Neuronal stem cell (in vitro differentiated cells): ENCODE measurements at regions not wholly inside any gene's neighbourhood (a gene's known extent, or its start where the extent isn't known, plus 50 kb on each side); places are given as distances from the start of the nearest gene placed in this dataset.

ENCODE experiments used
- DNase-seq: peaks from one replicate; pipeline ENCODE4 v3.0.0-alpha.2; 2013; ENCODE audit warnings: low spot score
- H2AFZ ChIP-seq: one replicate; pipeline ENCODE4 v1.6.1; 2013; ENCODE audit warnings: mild to moderate bottlenecking, low read length, inconsistent platforms
- H2AK5ac ChIP-seq: 2 replicates; pipeline ENCODE4 v1.6.1; 2013; ENCODE audit warnings: low read depth, mild to moderate bottlenecking, inconsistent platforms, low read length, moderate library complexity, mixed read lengths
- H2BK120ac ChIP-seq: 2 replicates; pipeline ENCODE4 v1.6.1; 2013; ENCODE audit warnings: low read depth, mild to moderate bottlenecking, inconsistent platforms, low read length, moderate library complexity, mixed read lengths
- H2BK12ac ChIP-seq: one replicate; pipeline ENCODE4 v1.6.1; 2013; ENCODE audit warnings: low read length, inconsistent platforms
- H2BK15ac ChIP-seq: 2 replicates; pipeline ENCODE4 v1.6.1; 2013; ENCODE audit warnings: mild to moderate bottlenecking, low read length, inconsistent platforms, mixed read lengths
- H2BK5ac ChIP-seq: one replicate; pipeline ENCODE4 v1.6.1; 2013; ENCODE audit warnings: inconsistent platforms, mild to moderate bottlenecking, low read length, moderate library complexity
- H3K14ac ChIP-seq: one replicate; pipeline ENCODE4 v1.6.1; 2013; ENCODE audit warnings: low read length, inconsistent platforms
- H3K18ac ChIP-seq: 2 replicates; pipeline ENCODE4 v1.6.1; 2013; ENCODE audit warnings: low read length, inconsistent platforms
- H3K23ac ChIP-seq: 2 replicates; pipeline ENCODE4 v1.6.1; 2013; ENCODE audit warnings: low read depth, mild to moderate bottlenecking, mixed read lengths, low read length, inconsistent platforms; ENCODE audit not compliant: poor library complexity
- H3K27ac ChIP-seq: replicated peaks from 3 replicates; pipeline ENCODE4 v1.5.1; 2013; ENCODE audit warnings: low read length, inconsistent platforms
- H3K27me3 ChIP-seq, 3 experiments: 2 replicates each; pipeline ENCODE4 v1.6.1; 2013; ENCODE audit warnings: low read length in 3 of 3, mild to moderate bottlenecking in 2 of 3, inconsistent platforms in 1 of 3, low read depth in 1 of 3, mixed read lengths in 1 of 3, moderate library complexity in 1 of 3; ENCODE audit not compliant: control insufficient read depth in 3 of 3, insufficient read depth in 3 of 3
- H3K36me3 ChIP-seq, 2 donors: replicated peaks in 1 of 2; 2 replicates each; pipeline ENCODE4 v1.6.1; 2013; ENCODE audit warnings: low read length in 2 of 2; ENCODE audit not compliant: control insufficient read depth in 2 of 2, insufficient read depth in 2 of 2
- H3K4ac ChIP-seq: 2 replicates; pipeline ENCODE4 v1.6.1; 2013; ENCODE audit warnings: inconsistent platforms, mild to moderate bottlenecking, low read length, moderate library complexity
- H3K4me1 ChIP-seq, 2 donors: 1 replicate in 1 of 2; 2 replicates in 1 of 2; pipeline ENCODE4 v1.6.1; 2013; ENCODE audit warnings: low read length in 2 of 2, low read depth in 1 of 2; ENCODE audit not compliant: control insufficient read depth in 2 of 2, insufficient read depth in 1 of 2
- H3K4me2 ChIP-seq: one replicate; pipeline ENCODE4 v1.6.1; 2013; ENCODE audit warnings: mild to moderate bottlenecking, low read length, inconsistent platforms; ENCODE audit not compliant: insufficient read depth, poor library complexity, severe bottlenecking
- H3K4me3 ChIP-seq, 2 donors: 2 replicates each; pipeline ENCODE4 v1.5.1; 2013; ENCODE audit warnings: low read length in 2 of 2, mild to moderate bottlenecking in 2 of 2, inconsistent platforms in 1 of 2, moderate library complexity in 1 of 2
- H3K79me1 ChIP-seq: one replicate; pipeline ENCODE4 v1.6.1; 2013; ENCODE audit warnings: low read depth, mild to moderate bottlenecking, inconsistent platforms, low read length, moderate library complexity
- H3K9ac ChIP-seq: one replicate; pipeline ENCODE4 v1.6.1; 2013; ENCODE audit warnings: mild to moderate bottlenecking, low read depth, low read length, inconsistent platforms; ENCODE audit not compliant: poor library complexity
- H3K9me3 ChIP-seq, 2 donors: replicated peaks in 1 of 2; 2 replicates each; pipeline versions ENCODE3 to v1.6.1; 2013; ENCODE audit warnings: low read length in 2 of 2, mild to moderate bottlenecking in 2 of 2, inconsistent platforms in 1 of 2, low read depth in 1 of 2, mixed read lengths in 1 of 2, moderate library complexity in 1 of 2; ENCODE audit not compliant: control insufficient read depth in 2 of 2, insufficient read depth in 1 of 2
- H4K8ac ChIP-seq: one replicate; pipeline ENCODE4 v1.6.1; 2013; ENCODE audit warnings: low read depth, mild to moderate bottlenecking, inconsistent platforms, low read length, moderate library complexity
- H4K91ac ChIP-seq: one replicate; pipeline ENCODE4 v1.6.1; 2013; ENCODE audit warnings: low read length, low read depth, mild to moderate bottlenecking, inconsistent platforms; ENCODE audit not compliant: poor library complexity
- WGBS, 2 donors: extraction: QIAGEN DNeasy Blood & Tissue Kit; methylation state at CpG; one replicate each; pipeline ENCODE4 v1.1.7; 2013; ENCODE audit warnings: missing lambda C conversion rate in 2 of 2, mixed read lengths in 1 of 2; ENCODE audit not compliant: insufficient read length in 2 of 2, insufficient replicate concordance in 1 of 2; ENCODE audit errors: extremely low coverage in 2 of 2; 5-methylcytosine and 5-hydroxymethylcytosine counted together

DNA sequence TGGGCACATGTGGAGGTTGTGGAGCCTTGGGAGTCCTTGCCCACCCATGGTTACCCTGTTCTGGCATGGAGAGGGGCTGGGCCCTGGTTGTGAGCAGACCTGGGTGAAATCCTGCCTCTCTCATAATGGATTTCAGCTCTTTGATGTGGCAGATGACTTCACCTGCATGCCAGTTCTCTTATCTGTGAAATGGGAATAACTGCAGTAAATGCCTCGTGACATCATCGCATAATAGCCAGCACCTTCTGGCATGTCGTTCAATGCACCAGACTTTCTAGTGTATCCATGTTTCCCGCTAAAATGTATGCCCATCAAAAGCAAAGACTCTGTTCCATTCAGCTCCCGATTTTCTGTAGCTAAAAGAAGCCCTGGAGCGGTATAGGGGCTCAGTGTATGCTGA lies 197.6 kb downstream of the MAF start:
- Histone ChIP-seq H2BK5ac (no peak overlapping the region), H3K27me3 (no peaks in the 10 kb centered on the region), H2AK5ac (no peak overlapping the region), H3K4me3 (no peak overlapping the region), H4K91ac (no peak overlapping the region), H3K27ac (no peak overlapping the region), H2BK12ac (no peak overlapping the region), H3K79me1 (no peaks in the 10 kb centered on the region), H3K4ac (no peak overlapping the region), H3K36me3 (no peaks in the 10 kb centered on the region), H3K4me1 (peaks cover 3 to 4% of the 10 kb centered on the region in 2 donors), H2BK15ac (no peak overlapping the region), H3K18ac (no peak overlapping the region), H3K14ac (peak overlapping the region; percentile 9), H3K9ac (no peak overlapping the region), H3K9me3 (peaks cover 2 to 6% of the 10 kb centered on the region in 2 donors), H2BK120ac (no peak overlapping the region), H2AFZ (no peak overlapping the region), H3K4me2 (no peak overlapping the region), H3K23ac (no peak overlapping the region), H4K8ac (no peak overlapping the region)
- DNase-seq, result no peak
- WGBS, 2 donors, result no CpG with 5 or more reads among the region's 6 CpGs

- WGBS, 2 donors, result no CpG with 5 or more reads among the region's 5 CpGs
- H2AFZ ChIP-seq, result no peak overlapping the region
- no peaks in the 10 kb centered on the region for H3K36me3 ChIP-seq
- H3K4me3 ChIP-seq, result no peak overlapping the region
- no peak overlapping the region for H2BK12ac ChIP-seq
- H3K4me1 ChIP-seq, result no peaks in the 10 kb centered on the region
- H3K4me2 ChIP-seq, result no peak overlapping the region
- H2BK15ac ChIP-seq, result no peak overlapping the region
- peak overlapping the region; percentile 21 for H3K9ac ChIP-seq
- H3K23ac ChIP-seq, result no peak overlapping the region
- no peak overlapping the region for H3K18ac ChIP-seq
- no peak overlapping the region for H2AK5ac ChIP-seq
- H3K4ac ChIP-seq, result no peak overlapping the region
- H4K8ac ChIP-seq, result no peak overlapping the region
- H3K9me3 ChIP-seq, result peaks cover 2 to 6% of the 10 kb centered on the region in 2 donors
- no peaks in the 10 kb centered on the region for H3K79me1 ChIP-seq
- H2BK120ac ChIP-seq, result no peak overlapping the region
- H4K91ac ChIP-seq, result no peak overlapping the region
- peak overlapping the region; percentile 9 for H3K14ac ChIP-seq
- no peak overlapping the region for H2BK5ac ChIP-seq
- H3K27ac ChIP-seq, result no peak overlapping the region
- no peaks in the 10 kb centered on the region for H3K27me3 ChIP-seq
- DNase-seq, result no peak
These were observed 198.2 kb downstream of the MAF start for GRCh38 chr16:79402356-79402755.

GRCh38 chr16:79401782-79402181 lies 198.8 kb downstream of the MAF start:
- no peaks in the 10 kb centered on the region for H3K27me3 ChIP-seq
- WGBS, 2 donors, result no CpG with 5 or more reads among the region's 1 CpG
- H3K36me3 ChIP-seq, result no peaks in the 10 kb centered on the region
- no peak overlapping the region for H3K18ac ChIP-seq
- no peak for DNase-seq
- H2AFZ ChIP-seq, result no peak overlapping the region
- no peak overlapping the region for H3K4ac ChIP-seq
- H2AK5ac ChIP-seq, result no peak overlapping the region
- H3K23ac ChIP-seq, result no peak overlapping the region
- no peak overlapping the region for H3K27ac ChIP-seq
- H3K79me1 ChIP-seq, result no peaks in the 10 kb centered on the region
- H3K9ac ChIP-seq, result peak overlapping the region; percentile 5
- no peak overlapping the region for H2BK120ac ChIP-seq
- H3K4me1 ChIP-seq, result no peaks in the 10 kb centered on the region
- no peak overlapping the region for H4K8ac ChIP-seq
- H4K91ac ChIP-seq, result no peak overlapping the region
- no peak overlapping the region for H2BK15ac ChIP-seq
- H3K4me2 ChIP-seq, result no peak overlapping the region
- no peak overlapping the region for H3K4me3 ChIP-seq
- H2BK12ac ChIP-seq, result no peak overlapping the region
- H3K14ac ChIP-seq, result no peak overlapping the region
- H2BK5ac ChIP-seq, result no peak overlapping the region
- H3K9me3 ChIP-seq, result peaks cover 2% of the 10 kb centered on the region in 2 donors

DNA sequence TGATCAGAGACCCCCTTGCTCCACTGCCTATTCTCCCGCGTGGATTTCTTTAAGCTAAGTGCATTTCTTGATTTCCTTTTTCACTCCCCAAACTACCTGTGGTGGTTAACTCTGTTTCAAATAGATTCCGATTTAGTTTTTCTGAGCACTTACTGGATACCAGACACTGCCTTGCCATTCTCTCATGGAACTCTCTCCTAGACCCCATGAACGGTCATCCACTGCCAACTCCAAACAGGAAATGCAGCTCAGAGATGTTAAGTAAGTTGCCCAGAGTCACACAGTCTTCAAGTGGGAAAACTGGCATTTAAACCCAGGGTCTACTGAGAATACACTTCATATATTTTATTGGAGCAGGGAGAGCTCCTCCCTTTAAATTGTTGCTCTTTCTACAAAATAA lies 199.4 kb downstream of the MAF start:
- Histone ChIP-seq H4K8ac (no peak overlapping the region), H3K27ac (no peak overlapping the region), H3K4me3 (no peak overlapping the region), H4K91ac (no peak overlapping the region), H2BK15ac (no peak overlapping the region), H3K9me3 (peaks cover 0 to 2% of the 10 kb centered on the region in 2 donors), H3K9ac (no peak overlapping the region), H3K14ac (no peak overlapping the region), H2BK120ac (no peak overlapping the region), H3K4me1 (no peaks in the 10 kb centered on the region), H2AFZ (no peak overlapping the region), H3K4ac (no peak overlapping the region), H2BK5ac (no peak overlapping the region), H2BK12ac (no peak overlapping the region), H3K27me3 (no peaks in the 10 kb centered on the region), H3K18ac (no peak overlapping the region), H3K79me1 (no peaks in the 10 kb centered on the region), H3K23ac (no peak overlapping the region), H3K36me3 (no peaks in the 10 kb centered on the region), H2AK5ac (no peak overlapping the region), H3K4me2 (no peak overlapping the region)
- no CpG with 5 or more reads among the region's 4 CpGs for WGBS, 2 donors
- no peak for DNase-seq
